ENCODE measurements at regions not wholly inside any gene's neighbourhood (a gene's known extent, or its start where the extent isn't known, plus 50 kb on each side); places are given as distances from the start of the nearest gene placed in this dataset.

- intact Hi-C loops (cut with DNase I; ENCODE audit: low total_unique reads), result no loop called here
- Histone ChIP-seq H3K9me3 (no peaks in the 10 kb centered on the region), H3K27ac (no peak overlapping the region), H3K36me3 (no peaks in the 10 kb centered on the region), H3K4me1 (peaks cover 0 to 22% (median 14%) of the 10 kb centered on the region in 6 donors), H3K27me3 (replicated peaks in 1 of 7) (no peaks in the 10 kb centered on the region), H3K4me3 (no peak overlapping the region)
- TF ChIP-seq POLR2A (IDR thresholded peaks at IDR 0.05) (no peak), CTCF (IDR thresholded peaks at IDR 0.05 in 8 of 11, conservative IDR thresholded peaks at IDR 0.05 in 3 of 11) (no peak)
- no peak for DNase-seq
- 74 to 83% (median 81%) methylated on average over 12 of the region's 12 CpGs for WGBS, 5 donors
Measured at GRCh38 chr2:172213116-172213860, 110.6 kb upstream of the DLX2 start.

- intact Hi-C loops (cut with DNase I; ENCODE audit: low total_unique reads), result no loop called here
- TF ChIP-seq POLR2A (IDR thresholded peaks at IDR 0.05), result no peak
- TF ChIP-seq CTCF (IDR thresholded peaks at IDR 0.05 in 8 of 11, conservative IDR thresholded peaks at IDR 0.05 in 3 of 11), result no peak
- no peak for TF ChIP-seq POLR2AphosphoS5 (IDR thresholded peaks at IDR 0.05)
- no peaks in the 10 kb centered on the region for H3K36me3 ChIP-seq
- H3K27me3 ChIP-seq (replicated peaks in 1 of 7), result no peaks in the 10 kb centered on the region
- DNase-seq, result no peak
- H3K9me3 ChIP-seq, result no peaks in the 10 kb centered on the region
- WGBS, 5 donors, result 87 to 95% (median 90%) methylated on average over 2 of the region's 2 CpGs
- H3K27ac ChIP-seq, result no peak overlapping the region
- H3K4me1 ChIP-seq, result peaks cover 0 to 12% (median 5%) of the 10 kb centered on the region in 6 donors
- no peak overlapping the region for H3K4me3 ChIP-seq
Measured at GRCh38 chr2:172214252-172214651, 111.6 kb upstream of the DLX2 start.

GRCh38 chr2:172215172-172215935 lies 112.7 kb upstream of the DLX2 start:
- H3K27ac ChIP-seq, result no peak overlapping the region
- WGBS, 5 donors, result 83 to 91% (median 85%) methylated on average over 14 to 15 of the region's 15 CpGs

More at GRCh38 chr2:172215172-172215935, 112.7 kb upstream of the DLX2 start:
- Histone ChIP-seq H3K4me1 (peaks cover 0 to 11% (median 2%) of the 10 kb centered on the region in 6 donors), H3K4me3 (no peak overlapping the region), H3K9me3 (no peaks in the 10 kb centered on the region), H3K27me3 (replicated peaks in 1 of 7) (no peaks in the 10 kb centered on the region), H3K36me3 (no peaks in the 10 kb centered on the region)
- intact Hi-C loops (cut with DNase I; ENCODE audit: low total_unique reads), result no loop called here
- no peak for DNase-seq
- no peak for TF ChIP-seq CTCF (IDR thresholded peaks at IDR 0.05 in 8 of 11, conservative IDR thresholded peaks at IDR 0.05 in 3 of 11)
- TF ChIP-seq POLR2A (IDR thresholded peaks at IDR 0.05), result no peak
- TF ChIP-seq POLR2AphosphoS5 (IDR thresholded peaks at IDR 0.05), result no peak

Measured in spleen (tissue), 11 donors.